C4-2B (cell line): ENCODE measurements at regions not wholly inside any gene's neighbourhood (a gene's known extent, or its start where the extent isn't known, plus 50 kb on each side); places are given as distances from the start of the nearest gene placed in this dataset.

Experiments used
- H3K27ac ChIP-seq: fragments of 450-650 bp; 2 replicates; pipeline ENCODE4 v1.5.1; 2017
- CTCF ChIP-seq: fragments of 450-650 bp; conservative IDR thresholded peaks from 2 replicates; pipeline ENCODE4 v1.5.1; 2017; ENCODE audit warnings: mild to moderate bottlenecking
- ZFX ChIP-seq: fragments of 450-650 bp; IDR thresholded peaks from 2 replicates; pipeline ENCODE4 v1.6.1; 2017

- H3K27ac ChIP-seq = no peak overlapping the region
- TF ChIP-seq ZFX (no peak), CTCF (no peak)
These were observed 168.9 kb downstream of the MN1 start for GRCh38 chr22:27632451-27633295.

- no peak overlapping the region for H3K27ac ChIP-seq
- TF ChIP-seq CTCF (no peak), ZFX (no peak)
These were observed 168.2 kb downstream of the MN1 start for GRCh38 chr22:27633296-27633871.

- TF ChIP-seq CTCF = no peak
- TF ChIP-seq ZFX = no peak
These were observed 167.4 kb downstream of the MN1 start for GRCh38 chr22:27634043-27634740.

GRCh38 chr22:27635435-27635834, 166.1 kb downstream of the MN1 start:
- H3K27ac ChIP-seq = no peak overlapping the region
- no peak for TF ChIP-seq ZFX
- no peak for TF ChIP-seq CTCF

More at GRCh38 chr22:27634043-27634740, 167.4 kb downstream of the MN1 start:
- no peak overlapping the region for H3K27ac ChIP-seq

GRCh38 chr22:27635852-27636251, 165.7 kb downstream of the MN1 start:
- H3K27ac ChIP-seq = no peak overlapping the region
- TF ChIP-seq CTCF (no peak), ZFX (no peak)

- TF ChIP-seq CTCF (no peak), ZFX (no peak)
- no peak overlapping the region for H3K27ac ChIP-seq
These were observed 164.6 kb downstream of the MN1 start for GRCh38 chr22:27636716-27637508.
